Erythroblast (primary cell): ENCODE measurements at regions not wholly inside any gene's neighbourhood (a gene's known extent, or its start where the extent isn't known, plus 50 kb on each side); places are given as distances from the start of the nearest gene placed in this dataset.

Source experiments
- GATA1 ChIP-seq: IDR thresholded peaks from 2 replicates; pipeline ENCODE4 v1.6.1; 2011; ENCODE audit warnings: low read depth, mild to moderate bottlenecking, control low read depth, low read length, moderate library complexity
- POLR2A ChIP-seq: IDR thresholded peaks from 2 replicates; pipeline ENCODE4 v1.6.1; 2011; ENCODE audit warnings: mild to moderate bottlenecking, low read length

- no peak for TF ChIP-seq POLR2A
- no peak for TF ChIP-seq GATA1
Observed at GRCh38 chr6:44500074-44500473, 112.6 kb downstream of the CDC5L start.
